AG08395 (cell line): ENCODE measurements at regions not wholly inside any gene's neighbourhood (a gene's known extent, or its start where the extent isn't known, plus 50 kb on each side); places are given as distances from the start of the nearest gene placed in this dataset.

Experiments
- DNase-seq: peaks from one replicate; pipeline ENCODE4 v3.0.0; 2012; ENCODE audit warnings: mixed read lengths, low spot score

DNA sequence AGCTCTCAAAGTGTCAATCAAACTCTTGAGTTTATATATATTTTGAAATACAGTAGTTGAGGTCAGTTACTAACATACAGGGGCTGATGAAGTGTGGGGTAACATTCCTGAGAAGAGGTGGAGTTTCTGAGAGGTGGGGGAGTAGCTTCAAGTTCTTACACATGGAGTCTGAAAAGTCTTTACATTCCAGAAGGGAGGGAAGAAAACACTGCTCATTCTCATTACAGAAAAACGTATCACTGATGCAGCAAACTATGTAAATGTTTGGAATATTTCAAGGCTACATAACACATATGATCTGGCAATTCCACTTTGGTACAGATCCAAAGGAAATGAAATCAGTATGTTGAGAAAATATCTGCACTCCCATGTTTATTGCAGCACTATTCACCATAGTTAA lies 1065.8 kb upstream of the B3GALT2 start:
- DNase-seq, result no peak

DNA sequence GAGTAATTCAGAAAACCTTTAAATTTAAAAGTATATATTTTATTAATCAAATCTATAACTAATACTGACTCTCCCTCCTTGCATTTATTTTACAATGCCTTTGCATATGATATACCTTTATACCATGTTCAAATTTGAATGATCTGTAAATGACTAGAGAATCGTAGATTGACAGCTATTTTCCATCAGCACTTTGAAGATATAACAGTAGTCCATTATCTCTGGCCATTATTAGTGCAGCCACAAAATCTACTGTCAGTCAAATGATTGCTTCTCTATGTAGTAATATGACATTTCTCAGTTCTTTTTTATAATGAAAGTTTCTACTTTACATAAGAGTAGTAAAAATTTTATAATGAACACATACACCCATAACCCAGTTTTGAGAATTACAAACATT lies 1054.8 kb upstream of the B3GALT2 start:
- no peak for DNase-seq

DNA sequence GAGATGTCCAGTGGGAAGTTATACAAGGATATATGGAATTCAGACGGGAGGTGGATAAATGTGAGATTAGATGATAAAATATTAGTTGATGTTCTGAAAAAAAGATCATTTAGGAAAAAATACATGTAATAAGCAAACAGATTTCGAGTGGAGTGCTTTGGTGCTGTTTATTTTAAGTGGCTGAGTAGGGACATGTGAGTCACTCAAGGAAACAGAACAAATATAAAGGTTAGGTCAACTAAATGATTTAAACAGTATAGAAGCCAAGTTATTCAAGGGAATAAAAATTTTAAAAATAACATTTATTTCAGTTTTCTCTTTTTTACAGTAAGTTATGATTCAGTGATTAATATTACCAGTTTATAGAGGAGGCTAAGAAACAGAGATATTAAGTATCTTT lies 1046.7 kb upstream of the B3GALT2 start:
- no peak for DNase-seq

DNA sequence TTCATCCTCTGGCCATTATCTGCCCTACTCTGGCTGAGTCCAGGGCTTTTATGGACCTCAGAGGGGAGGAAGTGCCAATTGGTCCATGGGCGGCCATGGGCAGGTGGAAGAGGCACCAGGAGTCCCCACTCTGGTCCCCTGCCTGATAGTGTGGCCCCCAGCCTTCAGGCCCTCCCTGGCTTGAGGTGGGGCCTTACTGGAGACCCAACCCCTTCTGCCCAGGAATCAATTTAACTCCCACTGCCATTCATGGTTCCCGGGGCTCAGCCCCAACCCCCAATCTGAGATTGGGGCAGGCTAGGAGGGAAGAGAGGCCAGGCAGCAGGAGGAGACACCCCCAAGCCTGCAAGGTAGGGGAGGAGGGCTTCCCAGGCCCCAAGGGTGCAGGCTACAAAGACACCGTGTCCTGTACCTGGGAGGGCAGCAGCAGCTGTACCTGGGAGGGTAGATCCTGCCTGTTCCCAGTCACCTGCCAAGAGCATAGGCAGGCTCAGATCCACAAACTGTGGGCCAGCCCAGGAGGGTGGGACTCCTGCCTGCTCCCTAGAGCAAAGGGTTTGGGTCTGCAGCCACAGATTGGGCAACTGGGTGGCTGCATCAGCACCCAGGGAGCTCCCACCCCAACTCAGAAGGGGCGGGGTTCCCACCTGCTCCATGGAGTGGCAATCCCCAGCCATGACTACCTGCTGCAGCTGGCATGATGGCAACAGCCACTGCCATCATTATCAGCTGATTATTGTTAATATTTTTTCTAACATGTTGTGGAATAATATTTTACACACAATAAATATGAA lies 1044.1 kb upstream of the B3GALT2 start:
- no peak for DNase-seq

DNA sequence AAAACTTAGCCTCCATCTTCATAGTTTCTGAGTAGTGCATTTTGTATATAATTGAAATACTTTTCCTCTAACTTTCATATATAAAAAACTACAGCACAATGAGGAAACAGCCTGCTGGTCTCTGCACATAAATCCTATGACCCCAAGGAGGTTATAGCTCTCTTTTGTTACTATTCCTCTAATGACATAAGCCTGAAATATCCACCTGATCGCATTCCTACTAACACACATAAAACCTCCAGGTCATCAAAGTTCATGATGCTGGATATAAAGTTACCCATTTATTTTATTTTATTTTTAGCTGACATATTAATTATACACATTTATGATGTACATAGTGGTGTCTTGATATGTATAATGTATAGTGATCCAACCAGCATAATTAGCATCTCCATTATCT lies 1042.0 kb upstream of the B3GALT2 start:
- DNase-seq, result no peak

DNA sequence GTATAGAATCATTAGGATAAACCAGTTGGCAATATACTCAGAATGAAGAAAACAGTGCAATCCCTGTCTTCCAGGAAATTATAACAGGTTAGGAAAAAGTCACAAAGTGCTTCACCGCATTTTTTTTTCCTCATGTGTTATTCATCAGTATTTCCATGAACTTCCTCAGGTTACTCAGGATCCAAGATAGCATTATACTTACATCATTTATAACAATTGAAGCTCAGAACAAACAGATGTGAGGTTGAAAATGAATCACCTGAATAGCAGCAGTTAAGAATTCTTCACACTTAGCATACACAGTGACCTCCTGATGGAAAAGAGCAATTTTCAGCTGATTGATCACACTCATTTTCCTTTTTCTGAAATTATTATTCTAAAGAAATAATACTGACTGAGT lies 1040.7 kb upstream of the B3GALT2 start:
- DNase-seq, result no peak

DNA sequence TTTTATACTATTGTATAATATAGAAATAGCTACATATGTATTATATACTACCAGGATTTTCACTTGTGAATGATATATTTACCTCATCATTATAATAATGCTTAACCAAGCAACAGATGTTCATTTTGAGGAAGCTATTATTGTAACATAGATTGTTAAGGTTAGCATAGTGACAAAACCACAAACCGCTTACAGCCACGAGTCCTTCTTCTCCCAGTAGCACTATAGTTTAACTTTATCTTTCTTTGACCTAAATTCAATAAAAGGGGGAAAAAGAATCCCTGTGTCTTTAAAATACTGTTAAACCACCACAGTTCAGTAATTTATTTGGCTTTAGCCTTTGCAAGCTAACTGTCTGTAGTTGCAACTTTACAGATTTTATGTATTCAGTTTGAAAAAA lies 1039.4 kb upstream of the B3GALT2 start:
- no peak for DNase-seq

DNA sequence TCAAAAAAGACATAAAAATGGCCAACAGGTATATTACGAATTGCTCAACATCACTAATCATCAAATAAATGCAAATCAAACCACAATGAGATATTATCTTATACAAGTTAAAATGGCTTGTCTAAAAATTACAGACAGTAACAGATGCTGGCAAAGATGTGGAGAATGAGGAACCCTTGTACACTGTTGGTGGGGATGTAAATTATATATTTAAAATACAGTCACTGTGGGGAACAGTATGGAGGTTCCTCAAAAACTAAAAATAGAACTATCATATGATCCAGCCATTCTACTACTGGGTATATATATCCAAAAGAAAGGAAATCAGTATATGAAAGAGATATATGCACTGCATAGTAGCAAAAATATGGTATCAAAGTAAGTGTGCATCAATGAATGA lies 1037.2 kb upstream of the B3GALT2 start:
- no peak for DNase-seq

DNA sequence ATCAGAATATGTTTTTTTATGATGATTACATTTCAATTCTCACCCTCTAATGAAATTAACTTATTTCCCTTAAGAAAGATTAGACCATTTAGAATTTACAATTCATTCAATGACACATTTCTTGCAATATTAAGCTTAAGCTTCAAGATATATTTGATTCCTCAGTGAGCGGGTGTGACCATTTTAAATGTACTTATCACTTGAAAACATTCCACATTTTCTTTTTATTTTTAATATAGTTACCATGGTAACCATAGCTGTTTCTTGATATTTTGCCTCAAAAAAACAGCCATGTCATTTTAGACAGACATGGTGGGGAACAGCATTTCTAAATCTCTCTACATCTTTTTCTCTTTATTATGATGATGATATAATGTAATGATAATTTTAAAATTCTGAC lies 1029.0 kb upstream of the B3GALT2 start:
- no peak for DNase-seq

DNA sequence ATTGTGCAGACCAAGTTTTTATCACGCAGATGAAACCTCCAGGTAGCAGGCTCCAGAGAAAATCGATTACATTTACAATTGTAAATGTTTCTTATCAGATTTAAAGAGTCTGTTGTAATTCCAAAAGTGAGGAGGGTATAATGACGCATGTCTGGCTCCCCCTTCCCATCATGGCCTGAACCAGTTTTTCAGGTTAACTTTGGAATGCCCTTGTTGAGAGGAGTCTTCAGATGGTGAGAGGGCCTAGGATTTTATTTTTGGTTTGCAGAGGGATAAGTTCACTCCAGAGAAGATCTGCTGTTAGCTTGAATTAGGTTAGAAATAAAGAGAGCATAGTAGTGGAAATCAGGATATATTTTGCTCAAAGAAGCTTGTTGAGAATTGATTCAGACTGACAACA lies 1028.3 kb upstream of the B3GALT2 start:
- no peak for DNase-seq

DNA sequence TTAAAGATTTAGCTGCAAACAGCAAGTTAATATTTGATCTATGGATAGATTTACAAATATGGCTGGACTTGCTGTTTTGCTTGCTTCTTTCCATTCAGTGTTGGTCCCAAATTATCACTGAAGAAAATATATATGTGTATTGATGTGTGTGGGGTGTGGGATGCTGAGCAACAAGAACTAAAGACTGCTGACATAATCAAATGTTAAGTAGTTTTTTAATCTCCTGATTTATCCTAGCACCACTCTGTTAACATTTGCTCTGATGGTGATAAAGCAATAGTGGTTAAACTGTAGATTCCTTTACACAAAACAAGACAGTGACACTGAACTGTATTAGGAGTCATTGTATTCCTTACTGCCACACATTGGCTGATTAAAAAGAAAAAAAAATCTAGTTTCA lies 1023.5 kb upstream of the B3GALT2 start:
- DNase-seq, result no peak

DNA sequence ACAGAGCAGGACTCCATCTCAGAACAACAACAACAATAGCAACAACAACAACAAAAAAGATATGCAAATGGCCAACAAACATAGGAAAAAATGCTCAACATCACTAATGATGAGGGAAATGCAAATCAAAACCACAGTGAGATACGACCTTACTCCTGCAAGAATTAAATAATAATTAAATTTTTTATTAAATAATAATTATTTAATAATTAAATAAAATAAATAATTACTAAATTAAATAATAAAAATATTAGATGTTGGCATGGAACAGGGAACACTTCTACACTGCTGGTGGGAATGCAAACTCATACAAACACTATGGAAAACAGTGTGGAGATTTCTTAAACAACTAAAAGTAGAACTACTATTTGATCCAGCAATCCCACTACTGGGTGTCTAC lies 1022.3 kb upstream of the B3GALT2 start:
- DNase-seq, result no peak

DNA sequence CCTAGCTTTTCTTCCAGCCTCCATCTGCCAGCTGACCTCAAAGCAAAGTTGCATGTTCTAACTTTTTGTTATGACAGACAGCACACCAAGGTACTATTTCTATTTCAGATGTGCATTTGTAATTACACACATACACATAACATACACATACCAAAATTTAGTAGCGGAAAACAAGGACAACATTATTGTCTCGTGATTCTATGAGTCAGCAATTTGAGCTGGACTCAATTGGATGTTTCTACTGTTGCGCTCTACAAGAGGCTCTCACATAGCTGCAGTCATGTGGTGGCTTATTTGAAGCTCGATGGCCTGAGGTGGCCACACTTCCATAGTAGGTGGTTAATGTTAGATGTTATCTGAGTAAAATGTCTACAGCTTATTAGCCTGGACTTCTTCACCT lies 1010.1 kb upstream of the B3GALT2 start:
- DNase-seq, result no peak

DNA sequence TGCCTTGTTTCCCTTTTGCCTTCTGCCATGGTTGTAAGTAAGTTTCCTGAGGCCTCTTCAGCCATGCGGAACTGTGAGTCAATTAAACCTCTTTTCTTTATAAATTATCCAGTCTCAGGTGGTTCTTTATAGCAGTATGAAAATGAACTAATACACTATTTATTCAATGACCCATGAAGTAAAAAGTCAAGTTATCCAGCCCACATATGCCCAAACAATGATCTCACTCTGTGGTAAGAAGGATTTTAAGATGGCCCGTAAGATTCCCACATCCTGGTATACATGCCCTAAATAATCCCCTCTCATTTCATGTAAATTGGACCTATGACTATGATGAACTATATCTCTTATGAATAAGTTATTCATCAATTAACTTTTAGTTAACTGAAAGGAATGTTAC lies 1008.3 kb upstream of the B3GALT2 start:
- no peak for DNase-seq

DNA sequence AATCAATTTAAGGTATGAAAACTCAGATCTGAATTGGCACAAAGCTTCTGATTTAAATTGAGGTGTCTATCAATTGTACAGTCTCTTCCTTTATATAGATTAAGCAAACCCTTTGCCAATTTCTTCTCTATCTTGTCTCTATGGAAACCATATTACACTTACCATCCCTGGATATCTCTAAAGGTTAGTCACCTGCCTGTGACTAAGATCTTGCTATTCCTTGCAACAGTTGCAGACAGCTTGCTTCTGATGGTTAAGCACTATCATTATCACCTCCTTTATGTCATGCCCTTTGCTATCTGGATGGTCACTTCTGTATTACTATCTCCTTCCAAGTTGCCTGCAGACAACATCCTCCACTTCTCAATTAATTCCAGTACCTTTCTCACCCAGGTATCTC lies 998.6 kb upstream of the B3GALT2 start:
- DNase-seq, result no peak

DNA sequence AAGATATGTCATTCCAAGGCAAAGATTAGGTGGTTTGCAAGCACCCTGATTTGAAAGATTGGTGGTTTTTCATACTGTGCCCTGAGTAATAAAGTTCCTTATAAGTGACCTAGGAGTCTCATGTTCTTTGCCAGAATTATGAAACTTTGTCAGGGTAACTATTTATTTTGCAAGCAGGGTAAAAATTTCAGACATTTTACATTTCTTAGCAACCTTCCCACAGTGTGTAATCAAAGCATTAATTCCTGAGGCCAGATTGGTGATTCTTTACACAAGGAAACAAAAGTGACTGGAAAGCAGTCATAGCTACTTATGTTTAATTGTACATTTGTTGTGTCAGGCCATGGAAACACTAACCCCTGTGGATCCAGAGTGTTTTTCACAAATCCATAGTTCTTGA lies 998.0 kb upstream of the B3GALT2 start:
- no peak for DNase-seq

DNA sequence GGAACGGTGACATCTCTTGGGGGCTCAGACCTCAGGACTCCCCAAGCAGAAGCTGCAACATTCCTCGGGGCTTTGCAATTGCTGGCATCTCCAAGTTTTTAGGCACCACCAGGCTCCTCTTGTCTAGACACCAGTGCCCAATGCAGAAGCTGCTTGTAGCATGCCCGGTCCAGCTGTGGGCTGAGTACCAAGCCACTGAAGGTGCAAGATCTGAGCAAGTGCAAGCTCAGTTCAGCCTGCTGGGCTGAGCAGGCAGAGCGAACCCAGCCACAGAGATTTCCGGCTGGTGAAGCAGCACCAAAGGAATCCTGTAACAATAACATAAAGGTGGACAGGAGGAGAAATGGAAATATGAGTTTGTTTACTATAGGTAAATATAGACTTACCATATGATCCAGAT lies 995.4 kb upstream of the B3GALT2 start:
- no peak for DNase-seq

DNA sequence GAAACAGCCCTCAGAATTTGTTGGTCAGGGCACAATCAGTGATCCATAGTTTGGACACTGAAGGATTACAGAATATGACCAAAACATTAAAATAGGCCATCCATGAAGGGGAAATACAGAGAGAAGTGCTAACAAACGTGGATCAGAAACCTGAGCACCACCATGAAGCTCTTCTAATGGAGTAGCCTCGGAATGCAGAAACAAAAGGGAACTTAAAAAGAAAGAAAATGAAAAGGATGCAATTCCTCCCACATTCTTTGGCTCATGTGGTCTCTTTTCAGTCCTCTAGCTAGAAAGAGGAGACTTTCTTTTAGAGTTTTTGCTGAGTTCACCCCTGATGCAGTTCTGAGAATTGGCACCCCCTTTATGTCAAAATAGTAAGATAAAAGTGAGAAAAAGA lies 989.8 kb upstream of the B3GALT2 start:
- no peak for DNase-seq

DNA sequence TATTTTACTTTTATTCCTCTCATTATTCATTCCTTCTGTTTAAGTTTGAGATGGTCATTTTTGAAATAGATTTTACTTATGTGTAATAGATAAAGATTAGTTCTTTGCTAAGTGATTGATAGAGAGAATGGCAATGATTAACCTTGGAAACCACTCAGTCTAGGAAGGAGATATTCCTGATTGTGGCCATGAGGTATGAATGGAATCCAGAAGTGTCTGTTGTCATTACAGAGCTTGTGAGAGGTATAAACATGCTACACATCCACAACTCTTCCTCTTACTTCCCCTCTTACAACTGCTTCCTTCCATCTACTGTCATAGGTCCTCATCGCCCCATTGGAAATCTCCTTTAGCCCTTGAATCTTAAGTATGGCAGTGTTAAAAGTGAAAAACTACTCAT lies 988.8 kb upstream of the B3GALT2 start:
- no peak for DNase-seq

DNA sequence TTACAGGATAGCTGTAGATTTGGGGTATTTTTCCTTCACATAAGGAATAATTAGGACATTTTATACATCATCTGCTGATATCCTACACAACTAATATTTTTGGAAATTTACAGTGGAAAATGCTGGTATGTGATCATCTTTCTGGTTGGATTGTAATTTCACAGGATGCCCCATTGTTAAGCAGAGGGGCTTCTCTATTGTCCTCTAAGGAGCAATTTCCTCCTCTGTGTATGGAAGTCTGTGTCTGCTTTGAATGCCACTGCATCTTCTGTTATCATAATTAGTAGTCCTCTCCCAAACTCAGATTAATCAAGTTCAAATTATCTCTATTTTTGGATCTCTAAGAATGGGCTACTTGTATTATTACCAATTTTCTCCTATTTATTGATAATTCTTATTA lies 988.1 kb upstream of the B3GALT2 start:
- no peak for DNase-seq

DNA sequence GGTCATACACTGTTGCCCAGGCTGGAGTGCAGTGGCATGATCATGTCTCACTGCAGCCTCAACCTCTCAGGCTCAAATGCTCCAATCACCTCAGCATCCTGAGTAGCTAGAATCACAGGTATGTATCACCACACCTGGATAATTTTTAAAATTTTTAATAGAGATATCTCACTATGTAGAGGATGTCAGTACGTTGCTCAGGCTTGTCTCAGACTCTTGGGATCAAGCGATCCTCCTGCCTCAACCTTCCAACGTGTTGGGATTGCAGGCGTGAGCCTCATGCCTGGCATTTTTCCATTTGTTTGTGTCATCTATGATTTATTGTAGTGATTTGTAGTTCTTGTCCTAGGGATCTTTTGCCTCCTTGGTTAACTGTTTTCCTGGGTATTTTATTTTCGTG lies 985.2 kb upstream of the B3GALT2 start:
- DNase-seq, result no peak

DNA sequence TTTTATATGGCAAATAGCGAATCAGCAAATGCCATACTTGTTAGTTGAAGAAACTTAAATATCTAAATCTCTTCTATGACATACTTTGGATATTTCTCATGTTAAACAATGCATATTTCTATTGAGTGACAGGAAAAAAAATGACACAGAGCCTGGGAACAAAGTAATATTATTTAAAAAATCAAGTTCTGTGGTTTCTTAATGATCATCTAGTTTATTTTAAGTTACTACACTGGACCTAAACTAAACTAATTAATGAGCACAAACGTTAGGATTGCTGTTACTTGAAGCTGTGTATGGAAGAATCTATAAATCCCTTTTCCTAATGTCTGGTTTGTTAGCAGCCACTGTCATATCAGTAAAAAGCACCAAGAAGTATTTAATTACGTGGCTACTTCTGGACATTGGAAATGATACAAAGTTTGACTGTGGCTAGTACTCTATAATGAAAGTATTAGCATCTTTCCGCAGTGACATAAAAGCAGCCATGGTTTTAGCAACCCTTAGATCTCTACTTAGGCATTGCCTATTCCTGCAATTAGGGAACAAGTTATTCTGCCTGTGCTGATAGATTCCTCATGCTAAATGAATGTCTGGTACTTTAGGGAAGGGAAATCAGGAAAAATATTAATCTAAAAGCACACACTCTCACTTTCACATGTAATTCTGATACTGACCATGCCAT lies 981.7 kb upstream of the B3GALT2 start:
- DNase-seq, result no peak

DNA sequence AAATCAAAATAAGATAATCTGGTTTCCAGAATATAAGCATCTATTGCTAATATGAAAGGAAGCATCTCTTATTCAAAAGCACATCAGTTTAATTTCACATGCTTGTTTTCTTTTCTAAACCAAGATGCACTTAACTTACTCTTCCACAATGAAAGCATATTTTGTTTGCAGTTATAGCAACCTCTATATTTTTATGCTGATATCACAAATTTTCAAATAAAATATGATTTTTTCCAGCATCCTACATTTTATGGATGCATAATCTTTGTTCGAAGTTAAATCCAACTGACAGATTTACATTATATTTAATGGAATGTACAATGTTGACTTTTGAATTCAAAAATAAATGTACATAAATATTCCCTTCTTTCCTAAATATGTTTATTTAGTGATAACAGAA lies 978.3 kb upstream of the B3GALT2 start:
- DNase-seq, result no peak

DNA sequence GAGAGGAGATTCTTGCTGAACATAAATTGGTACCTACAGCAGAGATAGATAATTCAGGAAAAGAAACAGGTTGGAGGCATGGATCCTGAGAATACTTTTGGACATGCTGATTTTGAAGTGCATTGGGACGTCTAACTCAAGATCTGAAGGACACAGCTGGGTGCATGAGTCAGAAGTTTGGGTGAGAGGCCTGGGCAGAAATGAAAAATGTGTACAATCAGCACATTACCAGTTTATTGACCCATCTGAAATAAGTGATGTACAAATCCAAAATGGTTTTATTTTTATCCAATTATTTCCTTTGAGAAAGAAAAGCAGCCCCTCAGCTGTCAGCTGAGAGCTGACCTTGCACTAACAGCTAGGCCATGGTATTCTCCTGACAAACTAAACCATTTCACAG lies 975.2 kb upstream of the B3GALT2 start:
- DNase-seq, result no peak
